ENCODE measurements at regions not wholly inside any gene's neighbourhood (a gene's known extent, or its start where the extent isn't known, plus 50 kb on each side); places are given as distances from the start of the nearest gene placed in this dataset.
A peak's percentile ranks its signal among the peaks of the same experiment; 100 is the strongest.

- intact Hi-C loops (cut with DNase I; ENCODE audit: low total_unique reads) = no loop called here
- no peak for DNase-seq
- Histone ChIP-seq H3K27ac (no peak overlapping the region), H3K4me1 (no peaks in the 10 kb centered on the region), H3K27me3 (no peaks in the 10 kb centered on the region), H3K36me3 (no peaks in the 10 kb centered on the region), H3K4me3 (no peak overlapping the region), H3K9me3 (no peaks in the 10 kb centered on the region)
- TF ChIP-seq CTCF (IDR thresholded peaks at IDR 0.05) (no peak), POLR2A (IDR thresholded peaks at IDR 0.05) (no peak)
Measured at GRCh38 chr5:159527546-159528254, 197.4 kb upstream of the IL12B start.

DNA sequence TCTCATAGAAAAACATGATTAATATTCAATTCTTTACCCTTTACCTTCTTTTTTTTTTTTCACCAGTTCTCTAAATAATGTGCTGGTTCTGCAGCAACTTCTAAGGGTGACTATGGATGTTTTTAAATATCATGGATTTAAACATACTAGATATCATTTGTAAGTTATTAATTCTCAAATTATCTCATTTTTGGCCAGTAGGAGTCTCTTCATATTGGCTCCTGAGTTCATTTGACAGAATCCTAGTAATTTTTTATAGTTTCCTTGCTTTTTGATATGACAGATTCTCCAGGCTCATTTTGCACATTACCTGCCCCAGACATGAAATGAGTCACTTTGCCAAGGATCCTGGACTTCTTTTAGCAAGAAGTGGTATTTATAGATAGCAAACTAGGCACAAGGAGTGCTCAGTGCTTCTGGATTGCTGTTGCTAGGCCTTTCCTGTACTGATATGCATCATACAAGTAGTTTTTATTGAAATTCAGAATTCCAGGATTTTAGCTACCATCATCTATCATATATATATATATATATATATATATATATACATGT lies 201.3 kb upstream of the IL12B start:
- no peak overlapping the region for H3K27ac ChIP-seq
- intact Hi-C loops (cut with DNase I; ENCODE audit: low total_unique reads) = no loop called here
- no peaks in the 10 kb centered on the region for H3K27me3 ChIP-seq
- no peak for DNase-seq
- H3K9me3 ChIP-seq = no peaks in the 10 kb centered on the region
- TF ChIP-seq CTCF (IDR thresholded peaks at IDR 0.05) (peak in 1 of 4 experiments; percentile 4), POLR2A (IDR thresholded peaks at IDR 0.05) (no peak)
- H3K36me3 ChIP-seq = no peaks in the 10 kb centered on the region
- no peak overlapping the region for H3K4me3 ChIP-seq
- H3K4me1 ChIP-seq = no peaks in the 10 kb centered on the region

DNA sequence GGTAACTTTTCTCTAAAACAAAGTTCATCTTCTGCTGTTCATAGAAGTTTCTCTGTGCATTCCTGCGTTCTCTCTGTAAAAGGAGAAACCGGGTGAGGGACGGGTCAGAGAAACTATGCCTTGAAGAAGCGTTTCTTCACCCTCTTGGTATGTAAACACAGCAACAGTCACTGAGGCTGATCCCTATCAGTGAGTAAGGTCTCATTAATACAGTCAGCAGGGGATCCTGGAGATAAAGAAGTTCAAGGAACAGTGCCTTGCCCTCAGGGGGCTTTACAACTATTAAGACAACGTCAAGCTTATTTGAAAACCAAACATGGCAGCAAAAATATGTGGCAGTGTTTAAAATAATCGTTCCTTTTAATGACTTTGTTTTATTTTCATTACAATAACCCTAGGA lies 202.9 kb upstream of the IL12B start:
- no peaks in the 10 kb centered on the region for H3K9me3 ChIP-seq
- H3K4me3 ChIP-seq = no peak overlapping the region
- DNase-seq = no peak
- H3K36me3 ChIP-seq = no peaks in the 10 kb centered on the region
- no peaks in the 10 kb centered on the region for H3K4me1 ChIP-seq
- TF ChIP-seq CTCF (IDR thresholded peaks at IDR 0.05) (no peak), POLR2A (IDR thresholded peaks at IDR 0.05) (no peak)
- no peaks in the 10 kb centered on the region for H3K27me3 ChIP-seq
- intact Hi-C loops (cut with DNase I; ENCODE audit: low total_unique reads) = no loop called here
- H3K27ac ChIP-seq = no peak overlapping the region

DNA sequence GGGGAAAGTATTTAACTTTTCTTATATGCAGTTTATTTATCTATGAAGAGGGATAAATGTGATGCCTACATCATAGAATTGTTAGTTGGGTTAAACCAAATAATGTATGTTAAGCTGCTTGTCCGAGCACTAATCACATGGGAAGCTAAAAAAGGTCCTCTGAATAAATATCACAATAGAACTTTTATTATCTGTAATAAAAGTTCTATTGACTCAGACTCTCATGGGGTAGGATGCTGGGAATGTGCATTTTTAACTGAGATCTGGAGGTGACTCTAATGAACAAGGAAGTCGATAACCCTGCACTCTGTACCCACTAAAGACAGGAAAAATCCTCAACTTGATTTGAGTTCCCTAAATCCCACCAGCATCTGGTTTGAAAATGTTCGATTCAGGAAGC lies 205.9 kb upstream of the IL12B start:
- no peaks in the 10 kb centered on the region for H3K4me1 ChIP-seq
- TF ChIP-seq CTCF (IDR thresholded peaks at IDR 0.05) = no peak
- no peak for TF ChIP-seq POLR2A (IDR thresholded peaks at IDR 0.05)
- H3K9me3 ChIP-seq = no peaks in the 10 kb centered on the region
- no peak overlapping the region for H3K4me3 ChIP-seq
- no peak overlapping the region for H3K27ac ChIP-seq
- no peaks in the 10 kb centered on the region for H3K36me3 ChIP-seq
- DNase-seq = no peak
- intact Hi-C loops (cut with DNase I; ENCODE audit: low total_unique reads) = no loop called here
- no peaks in the 10 kb centered on the region for H3K27me3 ChIP-seq

GRCh38 chr5:159536646-159537045 lies 206.4 kb upstream of the IL12B start:
- no peak overlapping the region for H3K27ac ChIP-seq
- H3K9me3 ChIP-seq = no peaks in the 10 kb centered on the region
- H3K4me1 ChIP-seq = no peaks in the 10 kb centered on the region
- TF ChIP-seq POLR2A (IDR thresholded peaks at IDR 0.05) (no peak), CTCF (IDR thresholded peaks at IDR 0.05) (no peak)
- no peak for DNase-seq
- intact Hi-C loops (cut with DNase I; ENCODE audit: low total_unique reads) = no loop called here
- H3K4me3 ChIP-seq = no peak overlapping the region
- H3K36me3 ChIP-seq = no peaks in the 10 kb centered on the region
- H3K27me3 ChIP-seq = no peaks in the 10 kb centered on the region

Data from uterus (tissue), 3 donors.